ENCODE measurements at regions not wholly inside any gene's neighbourhood (a gene's known extent, or its start where the extent isn't known, plus 50 kb on each side); places are given as distances from the start of the nearest gene placed in this dataset.
"Not testable (repeated sequence)": the region's sequence is repeated elsewhere in the genome, so short reads cannot be mapped to it uniquely, and the experiment has no call there.

GRCh38 chr13:80946008-80946802 lies 605.3 kb upstream of the SPRY2 start:
- DNase-seq (ENCODE audit: low read depth): no peak

- DNase-seq (ENCODE audit: low read depth): no peak
Observed at GRCh38 chr13:80945328-80945727, 604.4 kb upstream of the SPRY2 start.

- no peak for DNase-seq (ENCODE audit: low read depth)
Observed at GRCh38 chr13:80939581-80939980, 598.7 kb upstream of the SPRY2 start.

- DNase-seq (ENCODE audit: low read depth): peak; percentile 58
Observed at GRCh38 chr13:80931766-80932165, 590.8 kb upstream of the SPRY2 start.

GRCh38 chr13:80931118-80931517 lies 590.2 kb upstream of the SPRY2 start:
- peak; percentile 43 for DNase-seq (ENCODE audit: low read depth)

- no peak for DNase-seq (ENCODE audit: low read depth)
Observed at GRCh38 chr13:80928241-80928640, 587.3 kb upstream of the SPRY2 start.

- not testable (repeated sequence) for DNase-seq (ENCODE audit: low read depth)
Observed at GRCh38 chr13:80926024-80926423, 585.1 kb upstream of the SPRY2 start.

GRCh38 chr13:80924596-80924995 lies 583.7 kb upstream of the SPRY2 start:
- DNase-seq (ENCODE audit: low read depth): peak; percentile 73

- DNase-seq (ENCODE audit: low read depth): no peak
Observed at GRCh38 chr13:80923907-80924306, 583.0 kb upstream of the SPRY2 start.

GRCh38 chr13:80921971-80922370 lies 581.0 kb upstream of the SPRY2 start:
- no peak for DNase-seq (ENCODE audit: low read depth)

GRCh38 chr13:80921541-80921940 lies 580.6 kb upstream of the SPRY2 start:
- DNase-seq (ENCODE audit: low read depth): peak; percentile 38

GRCh38 chr13:80906860-80907259 lies 565.9 kb upstream of the SPRY2 start:
- DNase-seq (ENCODE audit: low read depth): no peak

GRCh38 chr13:80904386-80904785 lies 563.5 kb upstream of the SPRY2 start:
- no peak for DNase-seq (ENCODE audit: low read depth)

GRCh38 chr13:80903911-80904310 lies 563.0 kb upstream of the SPRY2 start:
- peak; percentile 34 for DNase-seq (ENCODE audit: low read depth)

GRCh38 chr13:80901530-80901929 lies 560.6 kb upstream of the SPRY2 start:
- no peak for DNase-seq (ENCODE audit: low read depth)

GRCh38 chr13:80901111-80901510 lies 560.2 kb upstream of the SPRY2 start:
- DNase-seq (ENCODE audit: low read depth): peak; percentile 31

- DNase-seq (ENCODE audit: low read depth): no peak
Observed at GRCh38 chr13:80900561-80900960, 559.6 kb upstream of the SPRY2 start.

- DNase-seq (ENCODE audit: low read depth): not testable (repeated sequence)
Observed at GRCh38 chr13:80897641-80898040, 556.7 kb upstream of the SPRY2 start.

GRCh38 chr13:80894917-80895316 lies 554.0 kb upstream of the SPRY2 start:
- no peak for DNase-seq (ENCODE audit: low read depth)

- no peak for DNase-seq (ENCODE audit: low read depth)
Observed at GRCh38 chr13:80889829-80890228, 548.9 kb upstream of the SPRY2 start.

GRCh38 chr13:80888390-80888789 lies 547.5 kb upstream of the SPRY2 start:
- no peak for DNase-seq (ENCODE audit: low read depth)

GRCh38 chr13:80884056-80884785 lies 543.3 kb upstream of the SPRY2 start:
- no peak for DNase-seq (ENCODE audit: low read depth)

- DNase-seq (ENCODE audit: low read depth): no peak
Observed at GRCh38 chr13:80883545-80883944, 542.6 kb upstream of the SPRY2 start.

Data from iris pigment epithelial cell (primary cell).